ENCODE measurements at regions not wholly inside any gene's neighbourhood (a gene's known extent, or its start where the extent isn't known, plus 50 kb on each side); places are given as distances from the start of the nearest gene placed in this dataset.

DNA sequence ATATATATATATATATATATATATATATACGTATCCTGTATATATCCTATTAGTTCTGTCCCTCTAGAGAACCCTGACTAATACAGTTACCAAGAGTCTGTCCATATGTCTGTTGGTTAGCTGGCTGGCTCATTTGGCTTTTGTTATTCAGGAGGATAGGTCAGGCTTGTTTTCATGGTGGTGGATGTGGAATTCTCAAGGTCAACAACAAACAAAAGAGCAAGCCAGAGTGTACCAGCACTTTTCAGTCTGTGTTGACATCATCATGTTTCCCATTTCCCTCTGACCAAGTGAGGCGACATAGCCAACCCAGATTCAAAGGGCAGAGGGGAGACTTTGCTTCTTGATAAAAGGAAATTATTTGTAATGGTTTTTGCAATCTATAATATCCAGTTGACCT lies 88.5 kb upstream of the PTCHD4 start:
- TF ChIP-seq, protein P1, sequence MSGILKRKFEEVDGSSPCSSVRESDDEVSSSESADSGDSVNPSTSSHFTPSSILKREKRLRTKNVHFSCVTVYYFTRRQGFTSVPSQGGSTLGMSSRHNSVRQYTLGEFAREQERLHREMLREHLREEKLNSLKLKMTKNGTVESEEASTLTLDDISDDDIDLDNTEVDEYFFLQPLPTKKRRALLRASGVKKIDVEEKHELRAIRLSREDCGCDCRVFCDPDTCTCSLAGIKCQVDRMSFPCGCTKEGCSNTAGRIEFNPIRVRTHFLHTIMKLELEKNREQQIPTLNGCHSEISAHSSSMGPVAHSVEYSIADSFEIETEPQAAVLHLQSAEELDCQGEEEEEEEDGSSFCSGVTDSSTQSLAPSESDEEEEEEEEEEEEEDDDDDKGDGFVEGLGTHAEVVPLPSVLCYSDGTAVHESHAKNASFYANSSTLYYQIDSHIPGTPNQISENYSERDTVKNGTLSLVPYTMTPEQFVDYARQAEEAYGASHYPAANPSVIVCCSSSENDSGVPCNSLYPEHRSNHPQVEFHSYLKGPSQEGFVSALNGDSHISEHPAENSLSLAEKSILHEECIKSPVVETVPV (CRISPR knock-in tag; IDR thresholded peaks at IDR 0.05), result no peak
- TF ChIP-seq OSR1 (CRISPR knock-in tag; IDR thresholded peaks at IDR 0.05), result no peak
- TF ChIP-seq, protein P2, sequence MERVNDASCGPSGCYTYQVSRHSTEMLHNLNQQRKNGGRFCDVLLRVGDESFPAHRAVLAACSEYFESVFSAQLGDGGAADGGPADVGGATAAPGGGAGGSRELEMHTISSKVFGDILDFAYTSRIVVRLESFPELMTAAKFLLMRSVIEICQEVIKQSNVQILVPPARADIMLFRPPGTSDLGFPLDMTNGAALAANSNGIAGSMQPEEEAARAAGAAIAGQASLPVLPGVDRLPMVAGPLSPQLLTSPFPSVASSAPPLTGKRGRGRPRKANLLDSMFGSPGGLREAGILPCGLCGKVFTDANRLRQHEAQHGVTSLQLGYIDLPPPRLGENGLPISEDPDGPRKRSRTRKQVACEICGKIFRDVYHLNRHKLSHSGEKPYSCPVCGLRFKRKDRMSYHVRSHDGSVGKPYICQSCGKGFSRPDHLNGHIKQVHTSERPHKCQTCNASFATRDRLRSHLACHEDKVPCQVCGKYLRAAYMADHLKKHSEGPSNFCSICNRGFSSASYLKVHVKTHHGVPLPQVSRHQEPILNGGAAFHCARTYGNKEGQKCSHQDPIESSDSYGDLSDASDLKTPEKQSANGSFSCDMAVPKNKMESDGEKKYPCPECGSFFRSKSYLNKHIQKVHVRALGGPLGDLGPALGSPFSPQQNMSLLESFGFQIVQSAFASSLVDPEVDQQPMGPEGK (CRISPR knock-in tag; IDR thresholded peaks at IDR 0.05; ENCODE audit: borderline replicate concordance), result no peak
- TF ChIP-seq, protein P3, sequence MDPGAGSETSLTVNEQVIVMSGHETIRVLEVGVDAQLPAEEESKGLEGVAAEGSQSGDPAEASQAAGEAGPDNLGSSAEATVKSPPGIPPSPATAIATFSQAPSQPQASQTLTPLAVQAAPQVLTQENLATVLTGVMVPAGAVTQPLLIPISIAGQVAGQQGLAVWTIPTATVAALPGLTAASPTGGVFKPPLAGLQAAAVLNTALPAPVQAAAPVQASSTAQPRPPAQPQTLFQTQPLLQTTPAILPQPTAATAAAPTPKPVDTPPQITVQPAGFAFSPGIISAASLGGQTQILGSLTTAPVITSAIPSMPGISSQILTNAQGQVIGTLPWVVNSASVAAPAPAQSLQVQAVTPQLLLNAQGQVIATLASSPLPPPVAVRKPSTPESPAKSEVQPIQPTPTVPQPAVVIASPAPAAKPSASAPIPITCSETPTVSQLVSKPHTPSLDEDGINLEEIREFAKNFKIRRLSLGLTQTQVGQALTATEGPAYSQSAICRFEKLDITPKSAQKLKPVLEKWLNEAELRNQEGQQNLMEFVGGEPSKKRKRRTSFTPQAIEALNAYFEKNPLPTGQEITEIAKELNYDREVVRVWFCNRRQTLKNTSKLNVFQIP (CRISPR knock-in tag; IDR thresholded peaks at IDR 0.05; ENCODE audit: borderline replicate concordance, low read depth), result no peak
- no peak for TF ChIP-seq RARB (CRISPR knock-in tag; IDR thresholded peaks at IDR 0.05)
- TF ChIP-seq ZFP3 (CRISPR knock-in tag; IDR thresholded peaks at IDR 0.05), result no peak
- TF ChIP-seq ISL1 (CRISPR knock-in tag; IDR thresholded peaks at IDR 0.05), result no peak
- no peak for TF ChIP-seq ZNF565 (CRISPR knock-in tag; conservative IDR thresholded peaks at IDR 0.05; ENCODE audit: low read depth)
- no peak for TF ChIP-seq TCF4 (CRISPR knock-in tag; IDR thresholded peaks at IDR 0.05; ENCODE audit: borderline replicate concordance)
- TF ChIP-seq ZC3H10 (CRISPR knock-in tag; IDR thresholded peaks at IDR 0.05), result no peak

Measured in SK-N-SH treated with all-trans-retinoic acid at 6 μM for 48 hours (cell line).